Calu3 (cell line): ENCODE measurements at regions not wholly inside any gene's neighbourhood (a gene's known extent, or its start where the extent isn't known, plus 50 kb on each side); places are given as distances from the start of the nearest gene placed in this dataset.

ENCODE experiments used
- BruUV-seq: library from RNA; stranded (reverse); fragments of 400-500 nt; replicated peaks from 2 replicates; lab custom pipeline; 2021; lab: Mats Ljungman, UMichigan
- CTCF ChIA-PET: fragments of 300-600 bp; sonication (Branson Sonifier 250); formaldehyde crosslinking; loops from one replicate; lab custom pipeline; 2022; ENCODE audit warnings: antibody characterized with exemption; lab: Charles Lee
- DNase-seq: peaks from one replicate; pipeline ENCODE4 v3.0.0; 2022
- H3K27ac Mint-ChIP-seq: one replicate; pipeline ENCODE4 v1.8.0; 2022; ENCODE audit warnings: mixed read lengths; ENCODE audit not compliant: unreplicated experiment
- H3K27me3 Mint-ChIP-seq: one replicate; pipeline ENCODE4 v1.8.0; 2022; ENCODE audit warnings: mixed read lengths; ENCODE audit not compliant: unreplicated experiment
- H3K36me3 Mint-ChIP-seq: one replicate; pipeline ENCODE4 v1.8.0; 2022; ENCODE audit warnings: mild to moderate bottlenecking, moderate library complexity, mixed read lengths; ENCODE audit not compliant: insufficient read depth, unreplicated experiment
- H3K4me1 Mint-ChIP-seq: one replicate; pipeline ENCODE4 v1.8.0; 2022; ENCODE audit warnings: mild to moderate bottlenecking, low read depth, mixed read lengths; ENCODE audit not compliant: unreplicated experiment
- H3K4me3 Mint-ChIP-seq: one replicate; pipeline ENCODE4 v1.8.0; 2022; ENCODE audit warnings: mild to moderate bottlenecking, low read depth, moderate library complexity, mixed read lengths; ENCODE audit not compliant: unreplicated experiment
- H3K9me3 Mint-ChIP-seq: one replicate; pipeline ENCODE4 v1.8.0; 2022; ENCODE audit warnings: low read depth, mixed read lengths; ENCODE audit not compliant: unreplicated experiment
- CTCF ChIP-seq: fragments of 200-600 bp; IDR thresholded peaks from one replicate; pipeline ENCODE4 v1.8.0; 2022; ENCODE audit warnings: antibody characterized with exemption; ENCODE audit not compliant: unreplicated experiment
- intact Hi-C: fragments of 100-400 bp; cut with micrococcal nuclease; formaldehyde crosslinking; loops from one replicate; pipeline ENCODE4 v1.10.0; 2022; ENCODE audit not compliant: unreplicated experiment

DNA sequence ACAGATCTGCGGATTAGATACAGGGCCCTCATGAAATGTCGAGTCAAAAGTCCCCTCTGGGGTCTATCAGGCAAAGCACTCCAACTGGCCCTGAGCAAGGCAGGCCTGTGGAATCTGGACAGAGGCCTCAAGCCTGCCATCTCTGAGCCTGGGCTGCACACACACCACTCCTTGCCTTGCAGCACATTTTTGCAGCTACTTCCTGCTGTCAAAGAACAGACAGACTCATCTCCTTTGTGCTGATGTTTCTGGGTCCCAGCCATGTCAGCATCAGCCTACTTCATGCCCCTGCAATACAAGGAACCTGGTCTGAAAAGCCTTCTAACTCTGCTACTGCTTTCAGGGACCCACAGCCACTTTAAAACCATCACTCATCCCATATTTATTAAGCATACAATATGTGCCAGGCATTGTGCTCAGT is 60.6 kb upstream of the IL12A start:
- CTCF ChIA-PET, result interaction anchor here (0.6 to 2.1 kb wide), 3 partner anchors 61 to 80 kb away, joined by 4 to 52 read pairs (median 14); partner anchors contain the start of gene IL12A
- no peak for DNase-seq
- no peak for TF ChIP-seq CTCF
- Mint-ChIP-seq H3K36me3 (no peaks in the 10 kb centered on the region), H3K4me3 (no peak overlapping the region), H3K9me3 (no peaks in the 10 kb centered on the region), H3K27ac (no peak overlapping the region), H3K27me3 (no peaks in the 10 kb centered on the region), H3K4me1 (peaks cover 9% of the 10 kb centered on the region)
- no TSS peak for BruUV-seq
- intact Hi-C loops, result no loop called here

DNA sequence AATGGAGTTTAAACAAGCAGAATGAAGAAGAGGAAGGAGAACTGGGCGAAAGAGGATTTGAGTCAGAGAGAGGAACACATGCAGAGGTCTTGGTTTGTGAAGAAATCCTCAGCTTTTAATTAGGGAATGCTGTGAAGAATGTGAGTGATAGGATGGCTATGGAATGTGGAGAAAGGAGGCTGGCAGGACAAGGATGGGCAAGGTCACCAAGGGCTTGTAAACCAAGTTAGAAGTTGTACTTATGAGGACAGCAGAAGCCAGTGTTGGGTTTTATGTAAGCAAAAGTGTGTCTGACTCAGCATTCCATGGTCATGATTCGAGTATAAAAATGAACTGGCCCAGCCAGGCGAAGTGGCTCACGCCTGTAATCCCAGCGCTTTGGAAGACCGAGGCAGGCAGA is 60.0 kb upstream of the IL12A start:
- H3K27ac Mint-ChIP-seq, result no peak overlapping the region
- CTCF ChIA-PET, result interaction anchor here (0.6 to 2.1 kb wide), 9 partner anchors 10 to 121 kb away, joined by 3 to 52 read pairs (median 6); partner anchors contain the start of gene IL12A
- no peaks in the 10 kb centered on the region for H3K36me3 Mint-ChIP-seq
- no peak overlapping the region for H3K4me3 Mint-ChIP-seq
- DNase-seq, result no peak
- peaks cover 9% of the 10 kb centered on the region for H3K4me1 Mint-ChIP-seq
- H3K9me3 Mint-ChIP-seq, result no peaks in the 10 kb centered on the region
- TF ChIP-seq CTCF, result no peak
- intact Hi-C loops, result loop anchor here (1.0 kb wide), 1 partner anchor 75 kb away; no protein-coding TSS in a partner anchor
- no TSS peak for BruUV-seq
- no peaks in the 10 kb centered on the region for H3K27me3 Mint-ChIP-seq

GRCh38 chr3:159929171-159930141 is 59.2 kb upstream of the IL12A start:
- no TSS peak for BruUV-seq
- H3K4me1 Mint-ChIP-seq, result peaks cover 9% of the 10 kb centered on the region
- CTCF ChIA-PET, result interaction anchor here (0.7 to 2.1 kb wide), 10 partner anchors 11 to 121 kb away, joined by 3 to 52 read pairs (median 6); partner anchors contain the start of gene IL12A

DNA sequence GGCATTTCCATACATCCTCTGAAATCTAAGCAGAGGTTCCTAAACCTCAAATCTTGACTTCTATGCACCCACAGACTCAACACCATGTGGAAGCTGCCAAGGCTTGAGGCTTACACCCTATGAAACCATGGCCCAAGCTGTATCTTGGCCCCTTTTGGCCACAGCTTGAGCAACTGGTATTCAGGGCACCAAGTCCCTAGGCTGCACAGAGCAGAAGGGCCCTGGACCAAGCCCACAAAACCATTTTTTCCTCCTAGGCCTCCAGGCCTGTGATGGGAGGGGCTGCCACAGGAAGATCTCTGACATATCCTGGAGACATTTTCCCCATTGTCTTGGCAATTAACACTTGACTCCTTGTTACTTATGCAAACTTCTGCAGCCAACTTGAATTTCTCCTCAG is 54.4 kb upstream of the IL12A start:
- no peak for DNase-seq
- no peaks in the 10 kb centered on the region for H3K4me1 Mint-ChIP-seq
- CTCF ChIA-PET, result no interaction called here
- no peak overlapping the region for H3K4me3 Mint-ChIP-seq
- TF ChIP-seq CTCF, result no peak
- intact Hi-C loops, result no loop called here
- peaks cover 6% of the 10 kb centered on the region for H3K9me3 Mint-ChIP-seq
- H3K27me3 Mint-ChIP-seq, result no peaks in the 10 kb centered on the region
- no peak overlapping the region for H3K27ac Mint-ChIP-seq
- no peaks in the 10 kb centered on the region for H3K36me3 Mint-ChIP-seq
- BruUV-seq, result no TSS peak

More at GRCh38 chr3:159929171-159930141, 59.2 kb upstream of the IL12A start:
- peaks cover 2% of the 10 kb centered on the region for H3K9me3 Mint-ChIP-seq
- peak; percentile 49 for DNase-seq
- H3K4me3 Mint-ChIP-seq, result no peak overlapping the region
- H3K36me3 Mint-ChIP-seq, result no peaks in the 10 kb centered on the region
- TF ChIP-seq CTCF, result no peak
- H3K27me3 Mint-ChIP-seq, result no peaks in the 10 kb centered on the region
- no peak overlapping the region for H3K27ac Mint-ChIP-seq
- intact Hi-C loops, result loop anchor here (1.0 kb wide), 1 partner anchor 74 kb away; no protein-coding TSS in a partner anchor
